OCI-LY7 (cell line): ENCODE measurements at regions not wholly inside any gene's neighbourhood (a gene's known extent, or its start where the extent isn't known, plus 50 kb on each side); places are given as distances from the start of the nearest gene placed in this dataset.

ENCODE experiments used
- BruUV-seq: library from RNA; stranded (reverse); fragments of 400-500 nt; replicated peaks from 2 replicates; lab custom pipeline; 2021; lab: Mats Ljungman, UMichigan
- CTCF ChIA-PET: fragments of 300-600 bp; sonication (Branson Sonifier 250); formaldehyde crosslinking; loops from one replicate; lab custom pipeline; 2022; ENCODE audit warnings: antibody characterized with exemption; ENCODE audit not compliant: unreplicated experiment; lab: Charles Lee
- POLR2A ChIA-PET: fragments of 300-600 bp; sonication (Branson Sonifier 250); formaldehyde crosslinking; loops from one replicate; lab custom pipeline; 2022; ENCODE audit warnings: antibody characterized with exemption; lab: Charles Lee
- DNase-seq: peaks from one replicate; pipeline ENCODE4 v3.0.0-alpha.2; 2015; ENCODE audit warnings: low spot score
- H2AFZ ChIP-seq: fragments of 200-600 bp; sonication (generic), shearing (Covaris generic); 2 replicates; pipeline ENCODE4 v1.6.1; 2014; ENCODE audit warnings: mild to moderate bottlenecking, antibody characterized with exemption, low read length, moderate library complexity
- H3K27ac ChIP-seq: fragments of 200-600 bp; sonication (generic); 2 replicates; pipeline ENCODE4 v1.5.1; 2014; ENCODE audit warnings: mixed run types, low read depth, mild to moderate bottlenecking, moderate library complexity, low read length, inconsistent platforms; ENCODE audit not compliant: poor library complexity, severe bottlenecking
- H3K36me3 ChIP-seq: fragments of 200-600 bp; sonication (generic); 2 replicates; pipeline ENCODE4 v1.6.1; 2014; ENCODE audit warnings: mild to moderate bottlenecking, antibody characterized with exemption, low read length, moderate library complexity, mixed read lengths; ENCODE audit not compliant: insufficient read depth
- H3K4me1 ChIP-seq: fragments of 200-600 bp; sonication (generic); 2 replicates; pipeline ENCODE4 v1.5.1; 2014; ENCODE audit warnings: mild to moderate bottlenecking, low read length; ENCODE audit not compliant: insufficient read depth, poor library complexity, severe bottlenecking
- H3K4me2 ChIP-seq: fragments of 200-600 bp; sonication (generic); 2 replicates; pipeline ENCODE4 v1.6.1; 2014; ENCODE audit warnings: mild to moderate bottlenecking, low read length
- H3K4me3 ChIP-seq: fragments of 200-600 bp; sonication (generic); 2 replicates; pipeline ENCODE4 v1.5.1; 2014; ENCODE audit warnings: mild to moderate bottlenecking, low read depth, low read length; ENCODE audit not compliant: poor library complexity, severe bottlenecking
- H3K79me2 ChIP-seq: fragments of 200-600 bp; sonication (generic); 2 replicates; pipeline ENCODE4 v1.6.1; 2016; ENCODE audit warnings: low read depth, mild to moderate bottlenecking, low read length, moderate library complexity, mixed read lengths; ENCODE audit not compliant: insufficient read depth
- H3K9me2 ChIP-seq: fragments of 200-600 bp; sonication (generic); 2 replicates; pipeline ENCODE4 v1.6.1; 2016; ENCODE audit warnings: mild to moderate bottlenecking, low read length, mixed read lengths; ENCODE audit not compliant: insufficient read depth
- H3K9me3 ChIP-seq: fragments of 200-600 bp; sonication (generic); 2 replicates; pipeline ENCODE4 v1.6.1; 2014; ENCODE audit warnings: mild to moderate bottlenecking, mixed run types, low read length, mixed read lengths
- H4K20me1 ChIP-seq: fragments of 200-600 bp; sonication (generic); 2 replicates; pipeline ENCODE4 v1.6.1; 2014; ENCODE audit warnings: mild to moderate bottlenecking, antibody characterized with exemption, low read length, moderate library complexity, mixed read lengths; ENCODE audit not compliant: insufficient read depth
- CTCF ChIP-seq: fragments of 200-600 bp; sonication (generic); conservative IDR thresholded peaks from 2 replicates; pipeline ENCODE4 v1.5.1; 2014; ENCODE audit warnings: mild to moderate bottlenecking, antibody characterized with exemption, low read length, moderate library complexity, mixed read lengths
- EZH2phosphoT487 ChIP-seq: fragments of 200-600 bp; sonication (generic); IDR thresholded peaks from 2 replicates; pipeline ENCODE4 v1.6.1; 2018; ENCODE audit warnings: low read depth, borderline replicate concordance, mild to moderate bottlenecking, mixed run types, antibody characterized with exemption, low read length, moderate library complexity, mixed read lengths
- intact Hi-C: fragments of 100-400 bp; cut with micrococcal nuclease; formaldehyde crosslinking; loops from one replicate; pipeline ENCODE4 v1.10.0; 2022; ENCODE audit not compliant: unreplicated experiment

GRCh38 chr17:71217769-71218168 lies 903.1 kb upstream of the SOX9 start:
- no peak for TF ChIP-seq EZH2phosphoT487
- TF ChIP-seq CTCF: no peak
- Histone ChIP-seq H2AFZ (no peak overlapping the region), H3K9me2 (no peaks in the 10 kb centered on the region; the same call in 1 of the 2 replicates), H4K20me1 (no peaks in the 10 kb centered on the region), H3K4me2 (no peak overlapping the region), H3K79me2 (no peaks in the 10 kb centered on the region), H3K4me1 (no peaks in the 10 kb centered on the region), H3K27ac (no peak overlapping the region), H3K36me3 (no peaks in the 10 kb centered on the region), H3K9me3 (no peaks in the 10 kb centered on the region), H3K4me3 (no peak overlapping the region)
- CTCF ChIA-PET: no interaction called here
- BruUV-seq: no TSS peak
- intact Hi-C loops: no loop called here
- DNase-seq: no peak
- POLR2A ChIA-PET: no interaction called here

- TF ChIP-seq CTCF (no peak), EZH2phosphoT487 (no peak)
- no TSS peak for BruUV-seq
- no peak overlapping the region for H3K4me3 ChIP-seq
- no peaks in the 10 kb centered on the region for H3K9me3 ChIP-seq
- H3K79me2 ChIP-seq: no peaks in the 10 kb centered on the region
- no peak overlapping the region for H3K27ac ChIP-seq
- no peaks in the 10 kb centered on the region for H3K4me1 ChIP-seq
- H3K4me2 ChIP-seq: no peak overlapping the region
- H4K20me1 ChIP-seq: no peaks in the 10 kb centered on the region
- H3K36me3 ChIP-seq: no peaks in the 10 kb centered on the region
- no peak for DNase-seq
- CTCF ChIA-PET: no interaction called here
- H3K9me2 ChIP-seq: no peaks in the 10 kb centered on the region
- POLR2A ChIA-PET: no interaction called here
- intact Hi-C loops: loop anchor here (10.0 kb wide), 1 partner anchor 60 kb away; no protein-coding TSS in a partner anchor
- H2AFZ ChIP-seq: no peak overlapping the region
Measured at GRCh38 chr17:71224824-71225575, 895.8 kb upstream of the SOX9 start.

GRCh38 chr17:71227841-71228240 lies 893.0 kb upstream of the SOX9 start:
- BruUV-seq: no TSS peak
- no peak overlapping the region for H2AFZ ChIP-seq
- H4K20me1 ChIP-seq: no peaks in the 10 kb centered on the region
- H3K9me3 ChIP-seq: no peaks in the 10 kb centered on the region
- no peak for TF ChIP-seq CTCF
- TF ChIP-seq EZH2phosphoT487: no peak
- no peaks in the 10 kb centered on the region for H3K79me2 ChIP-seq
- ChIA-PET POLR2A (interaction anchor here (0.6 to 0.8 kb wide), 2 partner anchors 70 to 105 kb away, joined by 3 read pairs; no protein-coding TSS in a partner anchor), CTCF (no interaction called here)
- H3K4me2 ChIP-seq: no peak overlapping the region
- H3K4me3 ChIP-seq: no peak overlapping the region
- no peaks in the 10 kb centered on the region for H3K4me1 ChIP-seq
- intact Hi-C loops: loop anchor here (10.0 kb wide), 1 partner anchor 63 kb away; no protein-coding TSS in a partner anchor
- H3K36me3 ChIP-seq: no peaks in the 10 kb centered on the region
- no peaks in the 10 kb centered on the region for H3K9me2 ChIP-seq
- H3K27ac ChIP-seq: no peak overlapping the region
- no peak for DNase-seq
